Thyroid gland (tissue), 4 donors: ENCODE measurements at regions not wholly inside any gene's neighbourhood (a gene's known extent, or its start where the extent isn't known, plus 50 kb on each side); places are given as distances from the start of the nearest gene placed in this dataset.
A peak's percentile ranks its signal among the peaks of the same experiment; 100 is the strongest.

Source experiments
- DNase-seq, 2 donors: peaks; one replicate each; pipeline ENCODE4 v3.0.0-alpha.2; 2019
- H3K27ac ChIP-seq, 3 donors: fragments of 200-600 bp; sonication (generic); 1 replicate in 2 of 3; 2 replicates in 1 of 3; pipeline ENCODE4 v1.5.1; 2016 to 2019; ENCODE audit warnings: mild to moderate bottlenecking in 1 of 3, moderate library complexity in 1 of 3
- H3K27me3 ChIP-seq: fragments of 200-600 bp; sonication (generic); one replicate; pipeline ENCODE4 v1.5.1; 2019
- H3K36me3 ChIP-seq, 2 donors: fragments of 200-600 bp; sonication (generic); one replicate each; pipeline ENCODE4 v1.5.1; 2016 to 2019
- H3K4me1 ChIP-seq, 2 donors: fragments of 200-600 bp; sonication (generic); one replicate each; pipeline ENCODE4 v1.5.1; 2017 to 2019
- H3K4me3 ChIP-seq, 3 donors: fragments of 200-600 bp; sonication (generic); replicated peaks in 1 of 3; 1 replicate in 2 of 3; 2 replicates in 1 of 3; pipeline ENCODE4 v1.5.1; 2016; ENCODE audit warnings: mild to moderate bottlenecking in 1 of 3
- H3K9me3 ChIP-seq: fragments of 200-600 bp; sonication (generic); one replicate; pipeline ENCODE4 v1.5.1; 2017
- CTCF ChIP-seq, 6 experiments: fragments of 200-600 bp in 3 of 6; fragments of 450-650 bp in 3 of 6; sonication (generic) in 3 of 6; IDR thresholded peaks; one replicate each; pipeline ENCODE4 v1.5.1; 2016 to 2019; ENCODE audit warnings: antibody characterized with exemption in 6 of 6, mild to moderate bottlenecking in 2 of 6, inconsistent platforms in 1 of 6, moderate library complexity in 1 of 6
- POLR2A ChIP-seq, 2 donors: fragments of 450-650 bp; IDR thresholded peaks; one replicate each; pipeline ENCODE4 v1.6.1; 2017; ENCODE audit warnings: antibody characterized with exemption in 2 of 2, mild to moderate bottlenecking in 2 of 2, moderate library complexity in 1 of 2
- WGBS, 2 donors: methylation state at CpG; one replicate each; pipeline ENCODE4 v1.1.5; 2017; 5-methylcytosine and 5-hydroxymethylcytosine counted together
- intact Hi-C: fragments of 100-400 bp; cut with DNase I; formaldehyde crosslinking; loops from one replicate; pipeline ENCODE4 v1.15.1; 2023

- WGBS, 2 donors = 61 to 66% methylated on average over 6 of the region's 6 CpGs
- TF ChIP-seq CTCF (IDR thresholded peaks at IDR 0.05) (no peak), POLR2A (IDR thresholded peaks at IDR 0.05) (no peak)
- H3K36me3 ChIP-seq = no peaks in the 10 kb centered on the region
- H3K4me3 ChIP-seq = no peak overlapping the region
- no peaks in the 10 kb centered on the region for H3K4me1 ChIP-seq
- no peak for DNase-seq
- intact Hi-C loops = no loop called here
- no peaks in the 10 kb centered on the region for H3K27me3 ChIP-seq
- no peak overlapping the region for H3K27ac ChIP-seq
- no peaks in the 10 kb centered on the region for H3K9me3 ChIP-seq
Observed at GRCh38 chr10:61285749-61286148, 167.4 kb downstream of the TMEM26 start.

- H3K4me3 ChIP-seq = no peak overlapping the region
- H3K4me1 ChIP-seq = no peaks in the 10 kb centered on the region
- 28 to 30% methylated on average over 5 of the region's 5 CpGs for WGBS, 2 donors
- intact Hi-C loops = loop anchor here (5.0 kb wide), 1 partner anchor 467 kb away; no protein-coding TSS in a partner anchor
- H3K36me3 ChIP-seq = no peaks in the 10 kb centered on the region
- no peaks in the 10 kb centered on the region for H3K27me3 ChIP-seq
- H3K9me3 ChIP-seq = no peaks in the 10 kb centered on the region
- no peak for DNase-seq
- H3K27ac ChIP-seq = no peak overlapping the region
- TF ChIP-seq CTCF (IDR thresholded peaks at IDR 0.05) (peak; percentile 45 to 76 (median 58)), POLR2A (IDR thresholded peaks at IDR 0.05) (no peak)
Observed at GRCh38 chr10:61284222-61284890, 168.8 kb downstream of the TMEM26 start.

- intact Hi-C loops = loop anchor here (5.0 kb wide), 1 partner anchor 466 kb away; no protein-coding TSS in a partner anchor
- no peak overlapping the region for H3K4me3 ChIP-seq
- no peak for DNase-seq
- 70% methylated on average over 3 of the region's 3 CpGs for WGBS, 2 donors
- no peak overlapping the region for H3K27ac ChIP-seq
- H3K36me3 ChIP-seq = no peaks in the 10 kb centered on the region
- H3K27me3 ChIP-seq = no peaks in the 10 kb centered on the region
- no peaks in the 10 kb centered on the region for H3K9me3 ChIP-seq
- TF ChIP-seq CTCF (IDR thresholded peaks at IDR 0.05) = no peak
- TF ChIP-seq POLR2A (IDR thresholded peaks at IDR 0.05) = no peak
- no peaks in the 10 kb centered on the region for H3K4me1 ChIP-seq
Observed at GRCh38 chr10:61283481-61284221, 169.5 kb downstream of the TMEM26 start.

- H3K27ac ChIP-seq = no peak overlapping the region
- H3K4me1 ChIP-seq = no peaks in the 10 kb centered on the region
- no peaks in the 10 kb centered on the region for H3K36me3 ChIP-seq
- no peak for DNase-seq
- TF ChIP-seq CTCF (IDR thresholded peaks at IDR 0.05) = no peak
- no peak for TF ChIP-seq POLR2A (IDR thresholded peaks at IDR 0.05)
- H3K27me3 ChIP-seq = no peaks in the 10 kb centered on the region
- intact Hi-C loops = loop anchor here (5.0 kb wide), 1 partner anchor 466 kb away; no protein-coding TSS in a partner anchor
- 93 to 96% methylated on average over 2 of the region's 2 CpGs for WGBS, 2 donors
- no peaks in the 10 kb centered on the region for H3K9me3 ChIP-seq
- no peak overlapping the region for H3K4me3 ChIP-seq
Observed at GRCh38 chr10:61283066-61283465, 170.1 kb downstream of the TMEM26 start.

GRCh38 chr10:61280303-61280702 is 172.9 kb downstream of the TMEM26 start:
- H3K27me3 ChIP-seq = no peaks in the 10 kb centered on the region
- 87 to 89% methylated on average over 3 of the region's 3 CpGs for WGBS, 2 donors

More at GRCh38 chr10:61280303-61280702, 172.9 kb downstream of the TMEM26 start:
- intact Hi-C loops = loop anchor here (5.0 kb wide), 1 partner anchor 463 kb away; no protein-coding TSS in a partner anchor
- TF ChIP-seq CTCF (IDR thresholded peaks at IDR 0.05) = no peak
- TF ChIP-seq POLR2A (IDR thresholded peaks at IDR 0.05) = no peak
- no peak for DNase-seq
- H3K36me3 ChIP-seq = no peaks in the 10 kb centered on the region
- no peaks in the 10 kb centered on the region for H3K4me1 ChIP-seq
- H3K9me3 ChIP-seq = no peaks in the 10 kb centered on the region
- no peak overlapping the region for H3K27ac ChIP-seq
- no peak overlapping the region for H3K4me3 ChIP-seq
